HepG2 (cell line): ENCODE measurements at regions not wholly inside any gene's neighbourhood (a gene's known extent, or its start where the extent isn't known, plus 50 kb on each side); places are given as distances from the start of the nearest gene placed in this dataset.

Source experiments
- ATAC-seq: fragments of 200-7000 bp; cut with Tn5 transposase; 3 replicates; pipeline ENCODE4 v1.9.1; 2020; ENCODE audit warnings: mild to moderate bottlenecking, moderate library complexity
- BruUV-seq: library from RNA; stranded (reverse); fragments of 400-500 nt; replicated peaks from 2 replicates; lab custom pipeline; 2021; lab: Mats Ljungman, UMichigan
- CTCF ChIA-PET: fragments of 300-600 bp; formaldehyde crosslinking; extraction: SDS; loops from one replicate; lab custom pipeline; 2021; ENCODE audit warnings: low total read pairs, inconsistent platforms, low intra/inter-chr PET ratio; lab: Yijun Ruan, JAX
- POLR2A ChIA-PET: fragments of 350-600 bp; sonication (Branson Sonifier 250); formaldehyde crosslinking; loops from one replicate; lab custom pipeline; 2020; ENCODE audit warnings: antibody characterized with exemption, inconsistent platforms; lab: Yijun Ruan, JAX
- DNase-seq: peaks from one replicate; pipeline ENCODE4 v3.0.0-alpha.2; 2015; ENCODE audit warnings: low spot score
- FAIRE-seq: peaks from 3 replicates; lab custom pipeline; 2011; peaks lifted over from hg19 to GRCh38; lab: Jason Lieb, UNC
- H2AFZ ChIP-seq: one replicate; pipeline ENCODE4 v1.6.1; 2011; ENCODE audit warnings: low read length, inconsistent platforms
- H3K27ac ChIP-seq: fragments of 300-600 bp; 3 replicates; pipeline ENCODE4 v1.8.0; 2011; ENCODE audit warnings: mixed run types, mild to moderate bottlenecking, mixed read lengths, low read length, inconsistent platforms; ENCODE audit not compliant: insufficient read depth; ENCODE audit errors: extremely low read length
- H3K27me3 ChIP-seq, 2 experiments: fragments of 200-600 bp in 1 of 2; 2 replicates in 1 of 2; 3 replicates in 1 of 2; pipeline versions ENCODE4 v1.6.0 to v1.8.0; 2011; ENCODE audit warnings: low read length in 2 of 2, mild to moderate bottlenecking in 2 of 2, moderate library complexity in 2 of 2, inconsistent platforms in 1 of 2; ENCODE audit not compliant: insufficient read depth in 2 of 2, control insufficient read depth in 1 of 2
- H3K36me3 ChIP-seq, 2 experiments: fragments of 200-600 bp in 1 of 2; replicated peaks in 1 of 2; 2 replicates in 1 of 2; 3 replicates in 1 of 2; pipeline versions ENCODE4 v1.5.1 to v1.8.0; 2011; ENCODE audit warnings: low read length in 2 of 2, inconsistent platforms in 1 of 2; ENCODE audit not compliant: insufficient read depth in 2 of 2, control insufficient read depth in 1 of 2
- H3K4me1 ChIP-seq: 2 replicates; pipeline ENCODE4 v1.5.1; 2012; ENCODE audit warnings: low read length, inconsistent platforms; ENCODE audit not compliant: insufficient read depth
- H3K4me2 ChIP-seq: 2 replicates; pipeline ENCODE4 v1.6.0; 2011; ENCODE audit warnings: low read depth, low read length, inconsistent platforms
- H3K4me3 ChIP-seq, 3 experiments: fragments of 200-600 bp in 1 of 3; sonication (generic), shearing (Covaris generic) in 1 of 3; replicated peaks in 1 of 3; 2 replicates each; pipeline ENCODE4 v1.5.1; 2011 to 2016; ENCODE audit warnings: low read length in 3 of 3, inconsistent platforms in 2 of 3, low read depth in 2 of 3, mild to moderate bottlenecking in 2 of 3, control low read depth in 1 of 3, mixed read lengths in 1 of 3; ENCODE audit not compliant: insufficient read depth in 1 of 3
- H3K79me2 ChIP-seq: one replicate; pipeline ENCODE4 v1.6.1; 2011; ENCODE audit warnings: low read length, inconsistent platforms; ENCODE audit not compliant: insufficient read depth
- H3K9ac ChIP-seq: 2 replicates; pipeline ENCODE4 v1.6.0; 2011; ENCODE audit warnings: mild to moderate bottlenecking, low read depth, low read length, inconsistent platforms; ENCODE audit not compliant: insufficient read depth
- H3K9me3 ChIP-seq: 2 replicates; pipeline ENCODE4 v1.5.1; 2012; ENCODE audit warnings: mild to moderate bottlenecking, low read length
- H4K20me1 ChIP-seq: 2 replicates; pipeline ENCODE4 v1.6.0; 2011; ENCODE audit warnings: inconsistent platforms, mild to moderate bottlenecking, low read length, moderate library complexity; ENCODE audit not compliant: insufficient read depth
- ATM ChIP-seq: fragments of 450-650 bp; IDR thresholded peaks from 2 replicates; pipeline ENCODE4 v1.7.1; 2017; ENCODE audit warnings: mild to moderate bottlenecking, borderline replicate concordance
- CHCHD3 ChIP-seq: sonication (generic); formaldehyde crosslinking; IDR thresholded peaks from 2 replicates; pipeline ENCODE4 v1.8.0; 2022; ENCODE audit warnings: mild to moderate bottlenecking, missing genetic modification reagents, moderate library complexity
- E2F2 ChIP-seq: sonication (generic); formaldehyde crosslinking; IDR thresholded peaks from 2 replicates; pipeline ENCODE4 v1.4.0; 2020; ENCODE audit warnings: missing genetic modification reagents, borderline replicate concordance
- ETV6 ChIP-seq: sonication (generic); formaldehyde crosslinking; conservative IDR thresholded peaks from 2 replicates; pipeline ENCODE4 v1.4.0; 2020; ENCODE audit warnings: missing genetic modification reagents
- FOSL1 ChIP-seq: sonication (generic); formaldehyde crosslinking; IDR thresholded peaks from 2 replicates; pipeline ENCODE4 v1.9.0; 2021; ENCODE audit warnings: missing genetic modification reagents, borderline replicate concordance
- FOXA1 ChIP-seq, 2 experiments: fragments of 450-650 bp in 1 of 2; sonication (generic) in 1 of 2; formaldehyde crosslinking in 1 of 2; IDR thresholded peaks; 2 replicates each; pipeline versions ENCODE4 v1.4.0 to v1.6.1; 2016 to 2020; ENCODE audit warnings: missing genetic modification reagents in 1 of 2
- KDM3A ChIP-seq: IDR thresholded peaks from 2 replicates; pipeline ENCODE4 v1.6.1; 2018; ENCODE audit warnings: low read depth, missing compliant biosample characterization
- MAFG ChIP-seq: sonication (generic); formaldehyde crosslinking; IDR thresholded peaks from 2 replicates; pipeline ENCODE4 v1.5.1; 2020; ENCODE audit warnings: mild to moderate bottlenecking, missing genetic modification reagents
- NRL ChIP-seq: sonication (generic); formaldehyde crosslinking; IDR thresholded peaks from 2 replicates; pipeline ENCODE4 v1.5.0; 2020; ENCODE audit warnings: missing genetic modification reagents, mild to moderate bottlenecking, moderate library complexity, borderline replicate concordance
- RBM22 ChIP-seq: fragments of 200-400 bp; formaldehyde crosslinking; optimal IDR thresholded peaks from 2 replicates; pipeline ENCODE3; 2017; ENCODE audit warnings: mild to moderate bottlenecking, low read length, moderate library complexity
- SCMH1 ChIP-seq: sonication (generic); formaldehyde crosslinking; IDR thresholded peaks from 2 replicates; pipeline ENCODE4 v1.9.0; 2021; ENCODE audit warnings: missing genetic modification reagents, mild to moderate bottlenecking, borderline replicate concordance
- SRSF1 ChIP-seq: fragments of 200-400 bp; formaldehyde crosslinking; optimal IDR thresholded peaks from 2 replicates; pipeline ENCODE3; 2017; ENCODE audit warnings: mild to moderate bottlenecking, low read depth, low read length, moderate library complexity
- ZFAT ChIP-seq: sonication (generic); formaldehyde crosslinking; conservative IDR thresholded peaks from 2 replicates; pipeline ENCODE4 v1.8.1; 2023; ENCODE audit warnings: missing genetic modification reagents, inconsistent platforms
- ZFP36 ChIP-seq: fragments of 150-350 bp; IDR thresholded peaks from 2 replicates; pipeline ENCODE4 v1.6.1; 2018; ENCODE audit warnings: borderline replicate concordance, low read length, low read depth; ENCODE audit not compliant: partially characterized antibody
- ZFP82 ChIP-seq: sonication (generic); formaldehyde crosslinking; IDR thresholded peaks from 2 replicates; pipeline ENCODE4 v1.5.1; 2020; ENCODE audit warnings: mild to moderate bottlenecking, missing genetic modification reagents, borderline replicate concordance
- ZNF414 ChIP-seq: sonication (generic); formaldehyde crosslinking; IDR thresholded peaks from 2 replicates; pipeline ENCODE4 v1.5.0; 2020; ENCODE audit warnings: missing genetic modification reagents
- ZNF883 ChIP-seq: sonication (generic); formaldehyde crosslinking; IDR thresholded peaks from 2 replicates; pipeline ENCODE4 v1.5.1; 2020; ENCODE audit warnings: mild to moderate bottlenecking, missing genetic modification reagents; ENCODE audit errors: not compliant biosample characterization
- ZSCAN31 ChIP-seq: sonication (generic); formaldehyde crosslinking; IDR thresholded peaks from 2 replicates; pipeline ENCODE4 v1.5.0; 2020; ENCODE audit warnings: low read depth, mild to moderate bottlenecking, missing genetic modification reagents
- WGBS: methylation state at CpG from one replicate; pipeline ENCODE4 v1.1.6; 2017; ENCODE audit warnings: low lambda C conversion rate; 5-methylcytosine and 5-hydroxymethylcytosine counted together
- in situ Hi-C: cut with HindIII; loops from 2 replicates; pipeline ENCODE4 v1.10.0; 2017; ENCODE audit warnings: low pct_unique_long_range_greater_than_20kb; ENCODE audit not compliant: extremely low pct_ligation_motif_present
- intact Hi-C: fragments of 100-400 bp; cut with micrococcal nuclease; formaldehyde crosslinking; loops from one replicate; pipeline ENCODE4 v1.10.0; 2022; ENCODE audit not compliant: unreplicated experiment

- in situ Hi-C loops (no loop called here), intact Hi-C loops (no loop called here)
- no peak overlapping the region for H2AFZ ChIP-seq
- CTCF ChIA-PET, result no interaction called here
- no peak for ATAC-seq
- H3K27ac ChIP-seq, result no peak overlapping the region
- FAIRE-seq, result no peak
- H3K36me3 ChIP-seq, result no peaks in the 10 kb centered on the region
- no peaks in the 10 kb centered on the region for H3K9me3 ChIP-seq
- peaks cover 0 to 2% of the 10 kb centered on the region in 2 experiments; a peak in 2 of 5 replicates for H3K27me3 ChIP-seq
- no peak overlapping the region for H3K4me3 ChIP-seq
- DNase-seq, result no peak
- no peaks in the 10 kb centered on the region for H4K20me1 ChIP-seq
- H3K4me2 ChIP-seq, result no peak overlapping the region
- whole genome bisulfite sequencing, result 30% methylated on average over 18 of the region's 77 CpGs
- H3K79me2 ChIP-seq, result no peaks in the 10 kb centered on the region
- no peak overlapping the region for H3K9ac ChIP-seq
- H3K4me1 ChIP-seq, result no peaks in the 10 kb centered on the region
- BruUV-seq, result no TSS peak
- TF ChIP-seq ATM (no peak), ZFP82 (CRISPR knock-in tag) (no peak), KDM3A (CRISPR knock-in tag) (no peak), E2F2 (CRISPR knock-in tag) (no peak)
- TF ChIP-seq, all 625 proteins: peak for 0
- POLR2A ChIA-PET, result no interaction called here
Observed at GRCh38 chr18:75915941-75916623, 488.6 kb upstream of the SMIM21 start.

- 0% methylated on average over 1 of the region's 2 CpGs for WGBS
- in situ Hi-C loops, result no loop called here
- TF ChIP-seq ZFAT (CRISPR knock-in tag) (no peak), FOSL1 (CRISPR knock-in tag) (no peak), NRL (CRISPR knock-in tag) (no peak), ETV6 (CRISPR knock-in tag) (no peak), RBM22 (no peak), CHCHD3 (CRISPR knock-in tag) (no peak), FOXA1 (IDR thresholded peaks at IDR 0.05) (no peak), FOXA1 (CRISPR knock-in tag; IDR thresholded peaks at IDR 0.05) (no peak), ZNF414 (CRISPR knock-in tag) (no peak), SCMH1 (no peak), ZFP36 (no peak), SRSF1 (no peak), ZNF883 (CRISPR knock-in tag) (no peak), ZSCAN31 (no peak), MAFG (CRISPR knock-in tag) (no peak)
Observed at GRCh38 chr18:75912829-75913228, 485.3 kb upstream of the SMIM21 start.

More at GRCh38 chr18:75912829-75913228, 485.3 kb upstream of the SMIM21 start:
- Histone ChIP-seq H3K9me3 (no peaks in the 10 kb centered on the region), H2AFZ (no peak overlapping the region), H3K79me2 (no peaks in the 10 kb centered on the region), H3K4me3 (no peak overlapping the region), H4K20me1 (no peaks in the 10 kb centered on the region), H3K9ac (no peak overlapping the region), H3K4me2 (no peak overlapping the region), H3K27me3 (peaks cover 0 to 3% of the 10 kb centered on the region in 2 experiments; a peak in 2 of 5 replicates), H3K4me1 (no peaks in the 10 kb centered on the region), H3K36me3 (no peaks in the 10 kb centered on the region), H3K27ac (no peak overlapping the region)
- ChIA-PET POLR2A (no interaction called here), CTCF (no interaction called here)
- intact Hi-C loops, result no loop called here
- BruUV-seq, result no TSS peak
- no peak for ATAC-seq
- FAIRE-seq, result no peak
- no peak for DNase-seq
